HepG2 (cell line): ENCODE measurements at regions not wholly inside any gene's neighbourhood (a gene's known extent, or its start where the extent isn't known, plus 50 kb on each side); places are given as distances from the start of the nearest gene placed in this dataset.

Source experiments
- CREB1 ChIP-seq, 2 experiments: fragments of 450-650 bp in 1 of 2; IDR thresholded peaks; 2 replicates each; pipeline ENCODE4 v1.6.1; 2016 to 2017; ENCODE audit warnings: control low read depth in 1 of 2, mild to moderate bottlenecking in 1 of 2, missing compliant biosample characterization in 1 of 2, missing genetic modification characterization in 1 of 2
- EP300 ChIP-seq, 3 experiments: sonication (generic) in 1 of 3; formaldehyde crosslinking in 1 of 3; IDR thresholded peaks; 2 replicates each; pipeline versions ENCODE4 v1.5.1 to v1.6.1; 2011 to 2020; ENCODE audit warnings: low read depth in 2 of 3, low read length in 2 of 3, borderline replicate concordance in 1 of 3, improper control_type of control experiment in 1 of 3, mild to moderate bottlenecking in 1 of 3, missing genetic modification reagents in 1 of 3, moderate library complexity in 1 of 3
- HNRNPH1 ChIP-seq: fragments of 200-400 bp; formaldehyde crosslinking; optimal IDR thresholded peaks from 2 replicates; pipeline ENCODE3; 2017; ENCODE audit warnings: mild to moderate bottlenecking, low read depth, low read length
- SNRNP70 ChIP-seq: fragments of 200-400 bp; formaldehyde crosslinking; IDR thresholded peaks from 2 replicates; pipeline ENCODE4 v1.6.1; 2017; ENCODE audit warnings: mild to moderate bottlenecking, low read depth, low read length, moderate library complexity
- ZNF407 ChIP-seq: sonication (generic); formaldehyde crosslinking; IDR thresholded peaks from one replicate; pipeline ENCODE4 v1.5.1; 2020; ENCODE audit warnings: mild to moderate bottlenecking, missing genetic modification reagents; ENCODE audit errors: not compliant biosample characterization
- ZNF567 ChIP-seq: sonication (generic); formaldehyde crosslinking; IDR thresholded peaks from 2 replicates; pipeline ENCODE4 v1.8.1; 2023; ENCODE audit warnings: mild to moderate bottlenecking, missing genetic modification reagents, borderline replicate concordance
- ZNF644 ChIP-seq: IDR thresholded peaks from 2 replicates; pipeline ENCODE4 v1.6.1; 2016; ENCODE audit warnings: low read depth

- TF ChIP-seq ZNF644 (CRISPR knock-in tag) (no peak), ZNF407 (no peak), CREB1 (IDR thresholded peaks at IDR 0.05) (no peak), CREB1 (CRISPR knock-in tag; IDR thresholded peaks at IDR 0.05) (no peak), EP300 (IDR thresholded peaks at IDR 0.05; ENCODE audit: low read depth in 2 of 2, low read length in 2 of 2) (no peak), EP300 (CRISPR knock-in tag; IDR thresholded peaks at IDR 0.05; ENCODE audit: borderline replicate concordance) (no peak), SNRNP70 (no peak), HNRNPH1 (no peak), ZNF567 (CRISPR knock-in tag) (no peak)
These were observed 194.2 kb downstream of the GXYLT1 start for GRCh38 chr12:41950455-41950854.
